Panc1 (cell line): ENCODE measurements at regions not wholly inside any gene's neighbourhood (a gene's known extent, or its start where the extent isn't known, plus 50 kb on each side); places are given as distances from the start of the nearest gene placed in this dataset.
A peak's percentile ranks its signal among the peaks of the same experiment; 100 is the strongest.

Experiments
- ATAC-seq: fragments of 200-7000 bp; cut with Tn5 transposase; 2 replicates; pipeline ENCODE4 v1.9.1; 2020; ENCODE audit warnings: mild to moderate bottlenecking, moderate library complexity
- BruUV-seq: library from RNA; stranded (reverse); fragments of 400-500 nt; replicated peaks from 2 replicates; lab custom pipeline; 2021; lab: Mats Ljungman, UMichigan
- CTCF ChIA-PET: fragments of 300-600 bp; sonication (Branson Sonifier 250); formaldehyde crosslinking; loops from one replicate; lab custom pipeline; 2022; ENCODE audit warnings: antibody characterized with exemption; lab: Charles Lee
- POLR2A ChIA-PET: fragments of 300-600 bp; sonication (Branson Sonifier 250); formaldehyde crosslinking; loops from one replicate; lab custom pipeline; 2022; ENCODE audit warnings: antibody characterized with exemption; lab: Charles Lee
- DNase-seq: peaks from one replicate; pipeline ENCODE4 v3.0.0-alpha.2; 2010; ENCODE audit warnings: low read depth, low spot score
- H3K27ac ChIP-seq: 2 replicates; pipeline ENCODE4 v1.5.1; 2011; ENCODE audit warnings: mild to moderate bottlenecking, low read length, inconsistent platforms
- H3K27me3 ChIP-seq: fragments of 200-500 bp; sonication (Bioruptor generic); 2 replicates; pipeline ENCODE4 v1.6.0; 2014; ENCODE audit warnings: low read length, inconsistent platforms; ENCODE audit not compliant: control insufficient read depth, insufficient read depth
- H3K36me3 ChIP-seq: fragments of 200-500 bp; sonication (Bioruptor generic); 2 replicates; pipeline ENCODE4 v1.5.1; 2014; ENCODE audit warnings: inconsistent platforms, mild to moderate bottlenecking, low read length, moderate library complexity; ENCODE audit not compliant: control insufficient read depth, insufficient read depth
- H3K4me1 ChIP-seq: 2 replicates; pipeline ENCODE4 v1.5.1; 2011; ENCODE audit warnings: inconsistent platforms, mild to moderate bottlenecking, low read length, moderate library complexity; ENCODE audit not compliant: control insufficient read depth, insufficient read depth
- H3K4me3 ChIP-seq, 2 experiments: 2 replicates each; pipeline ENCODE4 v1.5.1; 2011 to 2012; ENCODE audit warnings: low read depth in 2 of 2, low read length in 2 of 2, mild to moderate bottlenecking in 2 of 2, inconsistent platforms in 1 of 2, moderate library complexity in 1 of 2
- H3K9me3 ChIP-seq: fragments of 200-500 bp; sonication (Bioruptor generic); 2 replicates; pipeline ENCODE4 v1.5.1; 2014; ENCODE audit warnings: low read depth, mild to moderate bottlenecking, inconsistent platforms, low read length, moderate library complexity; ENCODE audit not compliant: control insufficient read depth, insufficient read depth
- POLR2AphosphoS5 ChIP-seq: IDR thresholded peaks from 2 replicates; pipeline ENCODE4 v1.6.1; 2012; ENCODE audit warnings: mild to moderate bottlenecking, low read depth, low read length, moderate library complexity
- SIN3A ChIP-seq: IDR thresholded peaks from 2 replicates; pipeline ENCODE4 v1.6.1; 2012; ENCODE audit warnings: low read depth, mild to moderate bottlenecking, low read length, moderate library complexity, borderline replicate concordance; ENCODE audit not compliant: insufficient read depth
- TCF7L2 ChIP-seq: IDR thresholded peaks from 2 replicates; pipeline ENCODE4 v1.6.1; 2011; ENCODE audit warnings: mild to moderate bottlenecking, low read depth, low read length, inconsistent platforms
- in situ Hi-C: cut with HindIII; loops from 2 replicates; pipeline ENCODE4 v1.10.0; 2016; ENCODE audit warnings: low sequenced_read_pairs, low pct_unique_long_range_greater_than_20kb
- intact Hi-C: fragments of 100-400 bp; cut with micrococcal nuclease; formaldehyde crosslinking; loops from one replicate; pipeline ENCODE4 v1.10.0; 2022; ENCODE audit not compliant: unreplicated experiment
- TF ChIP-seq, protein P1 (sequence below): fragments of 450-650 bp; IDR thresholded peaks from 2 replicates; pipeline ENCODE4 v1.5.1; 2017; ENCODE audit warnings: mild to moderate bottlenecking
- TF ChIP-seq, protein P2 (sequence below), 2 experiments: IDR thresholded peaks; 2 replicates each; pipeline ENCODE4 v1.6.1; 2011 to 2012; ENCODE audit warnings: low read depth in 2 of 2, control low read depth in 1 of 2, low read length in 1 of 2, mild to moderate bottlenecking in 1 of 2, moderate library complexity in 1 of 2; ENCODE audit not compliant: insufficient read depth in 1 of 2

DNA sequence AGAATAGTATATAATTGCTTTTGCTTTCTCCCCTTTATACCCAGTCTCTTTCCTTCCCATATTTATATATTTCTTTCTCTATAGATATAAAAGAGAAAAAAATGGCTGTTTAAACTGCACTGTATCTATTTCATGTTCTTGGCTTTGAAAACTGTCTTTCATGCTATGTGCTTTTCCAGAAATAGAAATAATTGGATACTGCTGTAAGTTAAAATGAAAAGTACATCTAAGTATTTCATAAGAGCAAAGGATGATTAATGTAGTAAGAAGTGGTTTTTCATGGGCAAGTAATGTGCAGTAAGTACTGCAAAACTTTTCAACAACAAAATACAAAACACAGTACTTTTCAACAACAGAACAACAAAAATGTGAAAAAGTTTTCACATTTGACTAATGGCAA lies 237.9 kb downstream of the SNCA start:
- Histone ChIP-seq H3K27me3 (no peaks in the 10 kb centered on the region), H3K36me3 (no peaks in the 10 kb centered on the region), H3K27ac (no peak overlapping the region), H3K4me1 (no peaks in the 10 kb centered on the region), H3K4me3 (no peak overlapping the region), H3K9me3 (no peaks in the 10 kb centered on the region)
- intact Hi-C loops (no loop called here), in situ Hi-C loops (no loop called here)
- TF ChIP-seq POLR2AphosphoS5, result no peak
- TF ChIP-seq TCF7L2, result no peak
- TF ChIP-seq SIN3A, result no peak
- TF ChIP-seq, protein P1, sequence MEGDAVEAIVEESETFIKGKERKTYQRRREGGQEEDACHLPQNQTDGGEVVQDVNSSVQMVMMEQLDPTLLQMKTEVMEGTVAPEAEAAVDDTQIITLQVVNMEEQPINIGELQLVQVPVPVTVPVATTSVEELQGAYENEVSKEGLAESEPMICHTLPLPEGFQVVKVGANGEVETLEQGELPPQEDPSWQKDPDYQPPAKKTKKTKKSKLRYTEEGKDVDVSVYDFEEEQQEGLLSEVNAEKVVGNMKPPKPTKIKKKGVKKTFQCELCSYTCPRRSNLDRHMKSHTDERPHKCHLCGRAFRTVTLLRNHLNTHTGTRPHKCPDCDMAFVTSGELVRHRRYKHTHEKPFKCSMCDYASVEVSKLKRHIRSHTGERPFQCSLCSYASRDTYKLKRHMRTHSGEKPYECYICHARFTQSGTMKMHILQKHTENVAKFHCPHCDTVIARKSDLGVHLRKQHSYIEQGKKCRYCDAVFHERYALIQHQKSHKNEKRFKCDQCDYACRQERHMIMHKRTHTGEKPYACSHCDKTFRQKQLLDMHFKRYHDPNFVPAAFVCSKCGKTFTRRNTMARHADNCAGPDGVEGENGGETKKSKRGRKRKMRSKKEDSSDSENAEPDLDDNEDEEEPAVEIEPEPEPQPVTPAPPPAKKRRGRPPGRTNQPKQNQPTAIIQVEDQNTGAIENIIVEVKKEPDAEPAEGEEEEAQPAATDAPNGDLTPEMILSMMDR, result no peak
- TF ChIP-seq, protein P2, sequence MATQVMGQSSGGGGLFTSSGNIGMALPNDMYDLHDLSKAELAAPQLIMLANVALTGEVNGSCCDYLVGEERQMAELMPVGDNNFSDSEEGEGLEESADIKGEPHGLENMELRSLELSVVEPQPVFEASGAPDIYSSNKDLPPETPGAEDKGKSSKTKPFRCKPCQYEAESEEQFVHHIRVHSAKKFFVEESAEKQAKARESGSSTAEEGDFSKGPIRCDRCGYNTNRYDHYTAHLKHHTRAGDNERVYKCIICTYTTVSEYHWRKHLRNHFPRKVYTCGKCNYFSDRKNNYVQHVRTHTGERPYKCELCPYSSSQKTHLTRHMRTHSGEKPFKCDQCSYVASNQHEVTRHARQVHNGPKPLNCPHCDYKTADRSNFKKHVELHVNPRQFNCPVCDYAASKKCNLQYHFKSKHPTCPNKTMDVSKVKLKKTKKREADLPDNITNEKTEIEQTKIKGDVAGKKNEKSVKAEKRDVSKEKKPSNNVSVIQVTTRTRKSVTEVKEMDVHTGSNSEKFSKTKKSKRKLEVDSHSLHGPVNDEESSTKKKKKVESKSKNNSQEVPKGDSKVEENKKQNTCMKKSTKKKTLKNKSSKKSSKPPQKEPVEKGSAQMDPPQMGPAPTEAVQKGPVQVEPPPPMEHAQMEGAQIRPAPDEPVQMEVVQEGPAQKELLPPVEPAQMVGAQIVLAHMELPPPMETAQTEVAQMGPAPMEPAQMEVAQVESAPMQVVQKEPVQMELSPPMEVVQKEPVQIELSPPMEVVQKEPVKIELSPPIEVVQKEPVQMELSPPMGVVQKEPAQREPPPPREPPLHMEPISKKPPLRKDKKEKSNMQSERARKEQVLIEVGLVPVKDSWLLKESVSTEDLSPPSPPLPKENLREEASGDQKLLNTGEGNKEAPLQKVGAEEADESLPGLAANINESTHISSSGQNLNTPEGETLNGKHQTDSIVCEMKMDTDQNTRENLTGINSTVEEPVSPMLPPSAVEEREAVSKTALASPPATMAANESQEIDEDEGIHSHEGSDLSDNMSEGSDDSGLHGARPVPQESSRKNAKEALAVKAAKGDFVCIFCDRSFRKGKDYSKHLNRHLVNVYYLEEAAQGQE (IDR thresholded peaks at IDR 0.05; ENCODE audit: insufficient read depth in 1 of 2, low read depth in 2 of 2, low read length in 1 of 2), result no peak
- no TSS peak for BruUV-seq
- ATAC-seq, result no peak
- CTCF ChIA-PET, result no interaction called here
- POLR2A ChIA-PET, result no interaction called here
- no peak for DNase-seq

DNA sequence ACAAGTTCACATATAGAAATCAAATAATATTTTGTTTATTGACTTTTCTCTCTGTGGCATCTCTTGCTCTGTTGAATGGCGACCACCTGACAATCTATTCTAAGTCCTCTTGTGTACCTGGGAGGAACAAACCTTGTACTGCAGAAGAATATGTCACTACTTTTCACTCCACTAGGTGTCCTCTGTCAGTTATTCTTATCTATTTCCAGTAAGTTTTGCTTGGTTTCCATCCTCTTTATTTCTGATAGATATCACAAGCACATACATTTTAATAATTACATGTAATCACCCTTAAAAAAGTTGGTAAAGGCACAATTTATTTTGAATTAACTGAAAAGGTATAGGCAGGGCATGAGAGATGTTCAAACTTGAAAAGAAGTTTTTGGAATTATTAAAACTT lies 238.4 kb downstream of the SNCA start:
- in situ Hi-C loops (no loop called here), intact Hi-C loops (no loop called here)
- ATAC-seq, result no peak
- no peaks in the 10 kb centered on the region for H3K27me3 ChIP-seq
- no peaks in the 10 kb centered on the region for H3K36me3 ChIP-seq
- no peaks in the 10 kb centered on the region for H3K9me3 ChIP-seq
- no peak for DNase-seq
- CTCF ChIA-PET, result no interaction called here
- no peak overlapping the region for H3K4me3 ChIP-seq
- TF ChIP-seq, protein P1, result peak; percentile 14; the same call in 1 of the 2 replicates
- TF ChIP-seq SIN3A, result no peak
- no peaks in the 10 kb centered on the region for H3K4me1 ChIP-seq
- BruUV-seq, result no TSS peak
- H3K27ac ChIP-seq, result no peak overlapping the region
- POLR2A ChIA-PET, result no interaction called here
